ENCODE measurements at regions not wholly inside any gene's neighbourhood (a gene's known extent, or its start where the extent isn't known, plus 50 kb on each side); places are given as distances from the start of the nearest gene placed in this dataset.

DNA sequence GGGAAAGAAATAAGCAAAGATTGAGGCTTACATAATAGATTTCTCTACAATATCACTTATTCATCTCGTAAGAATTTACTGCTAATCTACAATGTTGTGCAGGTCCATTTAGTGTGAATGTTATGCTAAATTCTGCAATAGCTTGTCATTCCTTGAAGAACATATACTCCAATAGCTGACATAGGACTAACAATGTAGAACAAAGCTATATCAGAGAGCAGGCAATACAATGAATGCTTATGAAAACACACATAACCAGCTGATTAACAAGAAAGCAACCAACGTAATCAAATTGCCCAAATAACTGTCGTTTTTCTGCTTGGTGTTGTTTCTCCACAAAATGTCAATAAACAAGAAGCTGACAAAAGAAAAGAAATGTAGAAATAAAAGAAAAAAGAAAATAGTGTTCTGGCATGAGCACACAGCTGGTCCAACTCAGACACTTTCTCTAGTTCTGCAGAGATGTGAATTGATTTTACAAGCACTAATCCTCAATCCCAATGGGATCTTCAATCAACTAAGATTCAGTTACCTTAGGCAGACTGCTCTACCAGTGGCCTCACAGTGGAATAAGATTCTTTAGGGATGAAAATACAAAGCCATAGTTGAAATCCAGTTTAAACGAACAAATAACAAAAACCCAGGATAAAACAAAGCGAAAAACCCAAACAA lies 1024.7 kb upstream of the PIK3C3 start:
- intact Hi-C loops (cut with DNase I): no loop called here
- no peak for ATAC-seq (ENCODE audit: poor library complexity)
- no peak for DNase-seq

DNA sequence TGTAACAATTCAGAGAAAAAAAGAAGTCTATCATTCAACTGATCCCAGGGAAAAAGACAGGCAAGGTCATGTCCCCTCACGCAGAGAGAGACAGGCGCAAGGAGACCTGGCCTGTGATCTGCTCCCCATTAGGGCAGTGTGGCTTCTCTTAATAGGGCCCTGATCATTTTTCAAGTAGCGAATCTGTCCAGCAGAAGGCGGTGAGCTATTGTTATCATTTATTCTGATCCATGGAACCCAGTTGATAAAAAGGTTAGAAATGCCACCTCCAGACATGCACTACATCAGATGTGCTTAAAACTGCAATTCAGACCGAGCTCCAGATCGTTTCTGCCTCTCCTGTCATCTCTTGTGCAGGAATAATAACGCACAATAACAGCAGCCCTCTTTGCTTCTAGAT lies 1025.6 kb upstream of the PIK3C3 start:
- DNase-seq (no peak), ATAC-seq (ENCODE audit: poor library complexity) (no peak)
- intact Hi-C loops (cut with DNase I): no loop called here

DNA sequence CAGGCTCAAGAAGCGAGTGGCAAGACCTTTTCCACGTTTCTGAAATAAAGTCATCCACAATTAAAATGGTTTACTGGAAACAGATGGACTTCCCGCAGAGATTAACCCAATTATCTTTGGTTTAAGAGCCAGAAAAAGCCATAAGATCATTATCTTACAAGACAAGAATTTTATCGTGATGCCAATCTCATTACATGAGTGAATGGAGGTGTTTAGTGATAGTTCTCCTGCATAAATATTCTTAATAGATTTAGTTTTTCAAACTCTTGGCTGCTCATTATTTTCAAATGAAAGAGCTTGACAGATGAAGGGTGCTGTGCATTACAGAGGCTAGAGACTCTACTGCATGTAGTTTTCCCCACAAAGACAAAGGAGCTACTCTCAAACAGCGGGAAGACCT lies 1028.4 kb upstream of the PIK3C3 start:
- ATAC-seq (ENCODE audit: poor library complexity) (no peak), DNase-seq (no peak)
- intact Hi-C loops (cut with DNase I): no loop called here

DNA sequence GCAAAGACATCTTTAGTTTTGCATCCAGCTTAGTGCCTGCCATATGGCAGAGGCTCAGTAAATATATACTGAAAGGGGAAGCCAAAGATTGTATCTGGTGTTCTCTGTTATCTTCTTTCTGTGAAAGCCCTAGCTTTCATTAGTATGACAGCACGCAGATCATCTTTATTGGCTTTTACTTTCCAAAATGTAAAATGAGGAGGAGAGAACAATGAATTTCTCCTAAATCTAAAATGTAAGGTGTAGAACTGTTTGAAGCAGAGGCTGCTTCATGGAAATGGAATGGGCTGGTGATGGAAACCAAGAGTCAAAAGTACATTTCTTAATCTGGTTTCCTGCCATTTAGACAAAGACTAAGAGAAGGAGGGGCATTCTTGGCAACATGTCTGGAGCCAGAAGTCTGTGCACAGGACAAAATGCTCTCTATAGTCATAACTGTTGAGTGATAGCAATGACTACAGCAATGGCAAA lies 1029.9 kb upstream of the PIK3C3 start:
- DNase-seq (no peak), ATAC-seq (ENCODE audit: poor library complexity) (no peak)
- intact Hi-C loops (cut with DNase I): no loop called here

DNA sequence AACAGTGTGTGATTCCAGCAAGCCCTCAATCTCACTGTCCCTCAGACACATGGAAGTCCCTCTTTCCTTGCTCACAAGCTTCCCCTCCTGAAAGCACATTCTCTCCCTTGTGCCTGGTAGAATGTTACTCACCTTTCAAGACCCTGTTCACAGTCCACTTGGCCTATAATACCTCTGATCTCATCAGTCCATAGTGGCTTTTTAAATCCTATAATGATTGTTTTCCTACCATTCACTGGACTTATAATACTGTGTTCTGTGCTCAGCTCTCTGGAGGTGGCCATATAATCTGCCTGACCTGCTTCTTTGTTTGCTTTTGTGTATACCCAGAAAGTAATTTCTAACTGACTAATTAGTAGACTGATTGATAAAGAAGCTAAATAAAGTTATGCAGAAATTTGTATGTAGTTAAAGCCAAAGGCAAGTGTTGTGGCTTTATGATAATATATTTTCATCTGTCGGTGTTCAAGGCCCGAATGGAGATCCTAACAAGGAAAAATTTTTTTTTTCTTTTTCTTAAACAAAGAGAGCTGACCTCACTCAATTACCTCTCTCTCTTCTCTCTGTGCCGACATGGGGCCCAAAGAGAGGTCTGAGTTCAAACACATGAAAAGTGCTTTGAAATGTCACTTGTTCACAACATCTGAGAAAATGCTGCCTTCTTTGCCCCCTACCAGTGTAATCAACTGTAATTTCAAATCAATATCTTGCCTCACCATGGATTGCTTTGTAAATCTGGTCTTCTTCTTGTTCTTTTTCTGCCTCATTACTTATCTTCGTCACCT lies 1033.0 kb upstream of the PIK3C3 start:
- intact Hi-C loops (cut with DNase I): no loop called here
- ATAC-seq (ENCODE audit: poor library complexity): no peak
- DNase-seq: no peak

DNA sequence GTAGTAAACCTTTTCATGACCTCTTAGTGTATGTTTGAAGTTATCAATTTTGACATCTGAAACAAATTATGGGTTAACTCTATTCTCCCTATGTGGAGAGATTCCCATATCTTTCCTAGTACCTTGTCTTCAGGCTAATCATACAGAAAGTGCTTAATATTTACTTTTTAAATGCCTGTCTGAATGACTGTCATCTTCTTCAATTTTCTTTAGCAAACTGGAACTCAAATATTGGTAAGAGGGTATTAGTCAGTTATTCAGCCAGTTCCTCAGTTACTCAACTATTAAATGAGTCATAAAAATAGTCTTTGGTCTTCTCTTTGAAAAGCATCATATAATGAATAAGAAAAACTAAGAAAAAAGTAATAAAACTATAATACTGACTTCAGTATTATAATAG lies 1038.0 kb upstream of the PIK3C3 start:
- ATAC-seq (ENCODE audit: poor library complexity) (no peak), DNase-seq (no peak)
- intact Hi-C loops (cut with DNase I): no loop called here

DNA sequence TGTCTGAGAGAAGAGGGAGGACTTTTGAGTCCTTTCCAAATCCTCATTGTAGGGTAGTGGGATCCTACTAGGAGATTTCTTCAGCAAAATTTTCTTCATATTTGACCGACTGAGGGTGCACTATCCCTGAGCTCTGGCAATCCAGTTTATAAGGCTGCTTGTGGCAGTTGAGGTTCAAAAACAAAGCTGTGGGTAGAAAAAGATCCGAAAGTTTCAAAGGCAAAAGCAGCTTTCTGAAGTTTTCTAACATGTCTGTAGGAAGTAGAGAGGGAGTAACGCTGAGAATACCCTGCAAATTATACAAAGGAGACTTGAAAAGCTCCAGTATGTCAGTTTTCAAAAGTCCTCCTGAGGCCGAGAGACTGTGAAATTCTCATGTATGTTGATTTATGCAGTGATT lies 1039.3 kb upstream of the PIK3C3 start:
- ATAC-seq (ENCODE audit: poor library complexity): no peak
- DNase-seq: no peak
- intact Hi-C loops (cut with DNase I): no loop called here

DNA sequence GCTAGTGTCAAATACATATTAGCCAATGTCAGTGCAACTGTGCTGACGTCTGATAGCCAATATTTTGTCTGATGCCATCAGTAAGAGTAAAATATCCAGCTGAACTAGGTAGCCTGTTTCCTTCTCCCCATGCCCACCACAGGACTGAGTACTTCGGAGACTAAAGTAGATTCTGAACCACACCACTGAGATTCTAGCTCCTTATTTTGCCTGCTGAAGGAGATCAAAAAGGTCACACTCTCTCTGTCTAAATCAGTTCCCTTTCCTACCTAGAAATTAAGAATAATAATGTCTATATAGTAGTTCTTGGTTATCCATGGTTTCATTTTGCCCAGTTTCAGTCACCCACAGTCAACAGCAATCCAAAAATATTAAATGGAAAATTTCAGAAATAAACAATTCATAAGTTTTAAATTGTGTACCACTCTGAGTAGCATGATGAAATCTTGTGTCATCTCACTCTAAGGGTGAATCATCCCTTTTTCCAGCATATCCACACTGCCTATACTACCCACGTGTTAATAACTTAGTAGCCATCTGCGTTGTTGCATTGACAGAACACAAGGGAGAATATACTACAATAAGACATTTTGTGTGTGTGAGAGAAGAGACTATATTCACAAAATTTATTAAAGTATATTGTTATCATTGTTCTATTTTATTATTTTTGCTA lies 1043.3 kb upstream of the PIK3C3 start:
- intact Hi-C loops (cut with DNase I): no loop called here
- DNase-seq (no peak), ATAC-seq (ENCODE audit: poor library complexity) (no peak)

DNA sequence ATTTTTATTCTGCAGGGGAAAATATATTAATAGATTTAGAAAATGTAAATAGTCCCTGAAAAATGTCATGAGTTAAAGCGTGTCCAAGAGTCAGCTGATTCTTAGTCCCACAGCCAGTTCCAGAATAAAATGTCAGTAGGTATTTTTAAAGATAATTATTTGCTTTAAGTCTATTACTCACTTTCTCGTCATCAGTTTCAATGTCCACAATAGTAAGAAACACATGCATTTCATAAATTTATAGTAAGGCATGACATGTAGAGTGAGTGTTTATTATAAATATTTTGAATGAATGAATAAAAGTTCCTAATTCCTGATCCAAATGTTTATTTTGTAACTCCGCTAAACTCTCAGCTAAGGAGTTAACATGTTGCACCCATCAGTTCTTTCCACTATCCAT lies 1044.0 kb upstream of the PIK3C3 start:
- ATAC-seq (ENCODE audit: poor library complexity) (no peak), DNase-seq (no peak)
- intact Hi-C loops (cut with DNase I): no loop called here

DNA sequence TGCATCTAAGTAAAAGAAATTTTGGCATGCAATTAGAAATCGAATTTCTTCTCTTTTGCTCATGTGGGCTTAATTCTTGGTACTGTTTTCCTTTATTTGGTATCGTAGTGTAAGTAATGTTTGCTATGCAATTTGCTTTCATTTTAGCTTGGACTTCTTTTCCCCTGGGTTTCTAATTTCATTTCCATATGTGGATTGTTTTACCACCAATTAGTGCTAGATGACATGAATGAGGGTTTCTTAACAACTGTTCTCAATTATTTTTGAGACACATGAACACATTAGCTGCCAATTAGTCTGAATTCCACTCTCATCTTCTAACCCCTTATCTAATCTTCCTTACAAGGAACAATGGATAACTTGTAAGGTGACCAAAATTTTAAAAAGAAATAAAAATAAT lies 1047.2 kb upstream of the PIK3C3 start:
- DNase-seq (no peak), ATAC-seq (ENCODE audit: poor library complexity) (no peak)
- intact Hi-C loops (cut with DNase I): no loop called here

DNA sequence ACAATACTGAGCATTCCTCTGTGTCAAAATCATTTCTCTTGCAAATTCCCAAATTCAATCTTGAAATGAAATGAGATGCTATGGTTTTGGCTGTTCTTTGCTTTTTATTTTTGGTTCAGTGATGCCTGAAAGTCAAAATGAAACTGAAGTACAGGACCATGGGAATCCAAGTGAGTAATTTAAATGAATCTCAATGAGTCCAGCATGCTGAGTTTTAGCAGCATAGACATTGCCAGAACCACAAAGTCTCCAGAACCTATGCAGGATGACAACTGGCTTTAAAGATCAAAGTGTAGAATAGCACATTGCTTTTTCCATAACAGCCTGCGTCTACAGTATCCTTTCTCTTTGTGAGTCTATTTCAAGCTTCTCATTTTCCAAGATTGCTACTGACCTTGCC lies 1050.7 kb upstream of the PIK3C3 start:
- DNase-seq (no peak), ATAC-seq (ENCODE audit: poor library complexity) (no peak)

DNA sequence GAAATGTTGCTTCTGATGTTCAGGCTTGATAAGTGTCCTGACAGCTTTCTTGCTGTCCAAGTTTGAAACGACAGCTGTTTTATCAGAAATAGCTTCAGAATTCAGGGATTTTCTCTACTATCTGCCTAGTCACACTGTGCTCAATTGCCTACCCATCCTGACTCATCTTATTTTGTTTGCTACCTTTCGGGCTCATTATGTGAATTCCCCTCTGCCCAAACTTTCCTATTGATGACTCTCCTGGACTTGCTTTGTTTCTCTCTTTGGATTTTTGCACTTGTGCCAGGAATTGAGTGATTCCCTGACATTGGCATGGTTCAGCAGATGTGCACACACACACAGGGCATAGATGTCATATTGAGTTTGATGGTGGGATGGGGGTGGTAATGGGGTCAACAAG lies 1052.6 kb upstream of the PIK3C3 start:
- DNase-seq (no peak), ATAC-seq (ENCODE audit: poor library complexity) (no peak)
- intact Hi-C loops (cut with DNase I): no loop called here

More for the DNA sequence above, 1050.7 kb upstream of the PIK3C3 start:
- intact Hi-C loops (cut with DNase I): no loop called here

DNA sequence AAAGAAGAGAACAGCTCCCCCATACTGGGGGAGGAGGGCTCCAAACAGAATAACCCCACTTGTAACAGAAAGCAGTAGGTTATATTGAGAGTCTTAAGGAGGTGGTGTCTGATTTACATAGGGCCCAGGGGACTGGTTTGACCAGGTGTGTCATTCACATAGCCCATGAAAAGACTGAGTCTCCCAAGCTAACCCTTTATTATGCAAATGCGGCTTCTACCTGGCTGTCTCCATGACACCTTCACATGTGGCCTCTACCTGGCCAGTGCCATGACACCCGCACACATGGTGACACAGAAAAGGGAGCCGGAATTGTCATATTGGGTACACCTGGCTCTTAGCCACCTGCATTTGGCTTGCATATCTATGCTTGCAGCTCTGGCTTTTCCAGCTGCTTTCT lies 1057.2 kb upstream of the PIK3C3 start:
- ATAC-seq (ENCODE audit: poor library complexity) (no peak), DNase-seq (no peak)
- intact Hi-C loops (cut with DNase I): no loop called here

DNA sequence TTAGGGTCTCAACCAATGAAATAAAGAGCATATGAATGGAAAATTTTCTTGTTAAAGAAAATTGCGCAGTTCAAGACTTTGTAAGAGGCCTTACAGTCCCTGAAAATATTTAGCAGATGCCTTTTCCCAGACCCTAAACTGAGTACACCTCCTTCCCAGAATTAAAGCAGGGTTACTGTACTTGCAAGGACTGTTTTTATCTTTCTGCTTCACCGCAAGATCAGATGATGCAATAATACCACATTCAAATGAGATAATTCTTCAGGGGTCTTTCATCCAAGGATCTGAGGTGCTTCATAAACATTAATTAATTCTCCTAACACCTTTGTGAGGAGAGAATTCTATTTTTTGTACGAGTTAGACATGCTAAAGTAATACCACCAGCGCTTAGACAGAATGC lies 1071.8 kb upstream of the PIK3C3 start:
- no peak for DNase-seq
- intact Hi-C loops (cut with DNase I): no loop called here
- no peak for ATAC-seq (ENCODE audit: poor library complexity)

DNA sequence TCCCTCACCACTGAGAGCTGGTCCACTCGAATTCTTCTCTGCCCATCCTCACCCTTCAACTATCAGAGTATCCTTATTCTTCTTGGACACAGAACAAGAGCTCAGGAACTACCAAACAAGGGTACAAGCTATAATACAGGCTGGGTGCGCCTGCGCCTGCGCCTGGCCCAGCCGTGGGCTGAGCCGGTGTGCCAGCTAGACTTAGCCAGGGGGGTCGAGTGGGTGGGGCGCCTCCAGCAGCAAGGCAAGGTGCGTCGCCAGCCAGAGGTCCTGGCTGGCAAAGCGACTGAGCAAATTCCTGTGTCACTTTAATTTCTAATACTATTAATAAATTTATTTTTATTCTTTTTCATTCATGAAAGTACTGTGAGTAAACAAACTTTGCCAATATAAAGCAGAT lies 1072.6 kb upstream of the PIK3C3 start:
- intact Hi-C loops (cut with DNase I): no loop called here
- DNase-seq (no peak), ATAC-seq (ENCODE audit: poor library complexity) (no peak)

DNA sequence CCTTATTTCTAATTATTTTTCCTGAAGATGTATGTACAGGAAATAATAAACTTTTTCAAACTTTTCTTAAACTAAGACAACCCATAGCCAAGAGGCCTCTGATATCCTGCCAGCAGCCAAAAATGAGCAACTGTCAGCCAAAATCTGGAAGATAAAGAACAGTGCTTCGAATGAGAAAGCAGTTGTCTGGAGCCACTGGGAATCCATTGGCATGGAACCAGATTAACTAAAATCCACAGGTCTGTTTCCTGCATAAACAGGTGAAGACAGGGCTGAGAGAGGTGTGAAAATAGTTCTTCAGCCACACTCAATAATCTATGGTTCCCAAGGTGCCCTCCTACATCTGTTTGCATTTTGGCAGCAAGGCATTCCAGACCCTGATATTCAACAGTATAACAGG lies 1076.7 kb upstream of the PIK3C3 start:
- intact Hi-C loops (cut with DNase I): no loop called here
- ATAC-seq (ENCODE audit: poor library complexity) (no peak), DNase-seq (no peak)

DNA sequence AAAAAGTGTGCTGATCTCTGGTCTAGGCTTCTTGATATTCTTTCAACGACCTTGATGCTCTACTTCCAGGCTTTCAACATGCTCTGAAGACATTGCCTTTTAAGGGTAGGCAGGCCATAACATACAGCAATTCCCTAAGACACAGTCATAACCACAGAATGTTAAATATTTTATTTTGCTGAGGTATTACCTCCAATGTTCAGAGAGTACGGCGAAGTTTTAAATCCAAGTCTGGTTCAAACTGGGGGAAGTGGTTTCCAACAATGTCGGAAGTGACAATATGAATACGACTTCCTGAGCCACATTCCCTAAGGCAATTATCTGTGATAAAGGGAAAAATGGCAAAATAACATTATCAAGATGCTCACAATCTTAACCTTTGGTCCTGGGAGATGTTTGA lies 1077.9 kb upstream of the PIK3C3 start:
- ATAC-seq (ENCODE audit: poor library complexity) (no peak), DNase-seq (no peak)
- intact Hi-C loops (cut with DNase I): no loop called here

DNA sequence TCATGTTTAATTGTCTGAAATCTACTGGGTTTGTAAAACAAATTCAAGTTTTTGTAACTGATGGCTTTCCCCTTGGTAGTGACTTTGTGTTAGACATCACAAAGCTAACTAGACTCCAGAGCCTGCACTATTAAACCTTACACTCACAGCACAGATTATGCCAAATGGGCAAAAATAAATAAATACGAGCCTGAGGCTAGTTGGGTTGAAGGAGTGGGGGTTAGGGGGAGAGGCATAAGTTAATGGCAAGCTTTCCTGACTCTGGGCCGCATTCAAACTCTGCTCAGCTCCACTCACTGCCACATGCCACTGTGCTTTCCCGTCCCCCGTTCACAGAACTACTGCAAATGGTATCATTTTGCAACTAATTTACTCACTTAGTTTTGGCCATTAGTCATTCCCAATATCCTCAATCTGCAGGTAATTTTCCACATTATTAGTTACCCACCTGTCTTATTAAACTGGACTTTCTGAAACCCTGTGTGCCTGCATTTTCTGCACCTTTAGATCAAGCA lies 1079.9 kb upstream of the PIK3C3 start:
- intact Hi-C loops (cut with DNase I): no loop called here
- no peak for DNase-seq
- no peak for ATAC-seq (ENCODE audit: poor library complexity)

DNA sequence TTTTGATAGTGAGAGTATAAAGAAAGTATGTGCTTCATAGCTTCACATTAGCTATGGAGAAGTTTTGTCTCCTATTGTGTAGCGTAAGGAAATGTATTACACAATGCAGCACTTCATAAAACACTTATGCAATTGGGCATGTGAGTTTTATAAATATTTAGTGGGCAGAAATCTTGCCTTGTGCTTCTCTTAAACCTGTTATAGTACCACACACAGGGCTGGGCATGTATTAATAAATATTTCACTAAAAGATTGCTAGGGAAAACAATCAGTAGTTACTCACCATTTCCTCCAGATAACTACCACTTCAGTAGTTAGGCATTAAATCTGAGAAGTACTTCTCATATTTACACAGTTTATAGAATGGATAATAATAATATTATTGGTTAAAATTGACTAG lies 1080.8 kb upstream of the PIK3C3 start:
- intact Hi-C loops (cut with DNase I): no loop called here
- ATAC-seq (ENCODE audit: poor library complexity) (no peak), DNase-seq (no peak)

All from Right ventricle myocardium superior (tissue), 1 donor.